KBM-7 (cell line): ENCODE measurements at regions not wholly inside any gene's neighbourhood (a gene's known extent, or its start where the extent isn't known, plus 50 kb on each side); places are given as distances from the start of the nearest gene placed in this dataset.
"Not testable (repeated sequence)": the region's sequence is repeated elsewhere in the genome, so short reads cannot be mapped to it uniquely, and the experiment has no call there.

ENCODE experiments used
- DNase-seq: peaks from one replicate; pipeline ENCODE4 v3.0.0-alpha.2; 2015
- in situ Hi-C: fragments of 300-500 bp; cut with MboI; formaldehyde crosslinking; loops from 2 replicates; pipeline ENCODE4 v1.14.3; 2020; ENCODE audit warnings: low sequenced_read_pairs, low pct_unique_long_range_greater_than_20kb, mixed read lengths

DNA sequence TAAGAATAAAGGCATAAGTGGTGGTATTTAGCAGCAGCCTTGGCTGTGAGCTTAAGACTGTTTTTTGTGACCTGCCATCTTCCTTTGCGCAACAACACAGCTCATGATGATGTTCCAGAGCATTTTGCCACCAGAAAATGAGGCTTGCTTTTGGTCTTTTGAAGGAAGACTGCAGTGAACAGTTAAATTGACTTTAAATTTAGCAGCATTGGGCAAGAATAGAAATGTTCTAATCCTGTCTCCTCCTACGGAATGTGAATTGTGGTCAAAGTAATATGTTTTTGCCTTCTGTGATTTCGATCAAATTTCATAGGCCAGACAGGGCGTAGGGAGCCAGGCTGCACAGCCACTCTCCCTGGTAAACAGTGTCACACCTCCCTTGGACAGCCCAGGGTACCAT is 460.7 kb upstream of the RASGRP1 start:
- in situ Hi-C loops, result no loop called here
- DNase-seq, result no peak

GRCh38 chr15:39025881-39026280 is 461.3 kb upstream of the RASGRP1 start:
- in situ Hi-C loops, result no loop called here
- no peak for DNase-seq

DNA sequence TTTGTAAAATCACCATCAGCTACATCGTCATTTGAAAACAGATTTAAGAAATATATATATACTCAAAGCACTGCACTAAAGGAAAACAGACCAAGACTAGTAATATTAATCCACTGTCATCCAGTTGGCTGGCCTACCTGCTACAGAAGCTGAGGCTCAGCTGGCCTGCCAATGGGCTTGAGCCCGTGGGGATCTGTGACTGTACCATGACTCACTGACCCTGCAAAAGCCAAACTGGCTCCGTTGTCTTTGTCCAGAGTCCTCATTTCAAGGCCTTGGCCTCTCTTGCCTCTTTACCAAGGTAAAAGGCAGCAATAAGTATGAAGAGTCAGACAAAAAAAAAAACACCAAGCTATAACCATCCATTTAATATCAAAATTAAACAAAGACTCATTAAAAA is 463.5 kb upstream of the RASGRP1 start:
- in situ Hi-C loops, result no loop called here

GRCh38 chr15:39029741-39030140 is 465.1 kb upstream of the RASGRP1 start:
- DNase-seq, result no peak
- in situ Hi-C loops, result no loop called here

More for the DNA sequence above, 463.5 kb upstream of the RASGRP1 start:
- no peak for DNase-seq

GRCh38 chr15:39030291-39031070 is 465.9 kb upstream of the RASGRP1 start:
- no peak for DNase-seq
- in situ Hi-C loops, result no loop called here

- in situ Hi-C loops, result no loop called here
Measured at GRCh38 chr15:39031596-39031995, 467.0 kb upstream of the RASGRP1 start.

GRCh38 chr15:39034816-39035215 is 470.2 kb upstream of the RASGRP1 start:
- in situ Hi-C loops, result no loop called here
- no peak for DNase-seq

More at GRCh38 chr15:39031596-39031995, 467.0 kb upstream of the RASGRP1 start:
- no peak for DNase-seq

DNA sequence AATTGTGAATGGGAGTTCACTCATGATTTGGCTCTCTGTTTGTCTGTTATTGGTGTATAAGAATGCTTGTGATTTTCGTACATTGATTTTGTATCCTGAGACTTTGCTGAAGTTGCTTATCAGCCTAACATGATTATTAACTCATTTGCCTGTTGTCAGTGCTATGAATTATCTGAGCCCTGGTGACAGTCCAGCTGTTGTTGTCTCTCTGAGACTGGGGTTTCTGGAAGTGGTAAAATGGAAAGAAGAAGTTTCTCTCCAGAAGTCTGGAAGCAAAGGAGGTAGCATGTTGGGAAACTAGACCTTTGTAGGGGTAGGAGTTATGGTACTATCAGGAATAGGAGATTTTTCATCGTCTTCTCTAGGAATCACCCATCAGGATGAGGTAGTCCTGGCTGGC is 473.0 kb upstream of the RASGRP1 start:
- DNase-seq, in situ Hi-C loops: not testable (repeated sequence)

GRCh38 chr15:39040861-39041260 is 476.2 kb upstream of the RASGRP1 start:
- no peak for DNase-seq
- in situ Hi-C loops, result no loop called here

DNA sequence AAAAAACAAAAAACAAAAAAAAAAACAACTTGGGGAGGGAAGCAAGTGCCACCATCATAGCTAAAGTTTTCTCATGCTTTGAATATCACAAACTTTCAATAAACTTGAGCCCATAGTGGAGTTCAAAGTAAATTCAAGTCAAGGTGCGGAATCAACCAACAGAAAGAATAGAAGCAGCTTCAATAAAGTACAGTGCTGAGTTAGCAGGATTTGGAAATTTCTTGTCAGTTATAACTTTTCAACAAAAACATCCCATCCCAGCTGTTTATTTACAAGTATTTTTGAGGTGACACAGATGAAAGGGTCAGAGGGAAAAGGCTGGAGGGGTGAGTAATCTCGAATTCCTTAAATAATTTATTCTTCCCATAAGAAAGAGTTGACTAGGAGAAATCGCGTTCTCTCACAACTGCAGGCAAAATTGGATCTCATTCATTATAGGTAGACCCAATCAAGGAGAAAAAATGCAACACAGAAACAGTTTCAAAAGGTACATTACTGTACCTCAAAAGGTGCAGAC is 477.4 kb upstream of the RASGRP1 start:
- in situ Hi-C loops, result no loop called here
- DNase-seq, result no peak

DNA sequence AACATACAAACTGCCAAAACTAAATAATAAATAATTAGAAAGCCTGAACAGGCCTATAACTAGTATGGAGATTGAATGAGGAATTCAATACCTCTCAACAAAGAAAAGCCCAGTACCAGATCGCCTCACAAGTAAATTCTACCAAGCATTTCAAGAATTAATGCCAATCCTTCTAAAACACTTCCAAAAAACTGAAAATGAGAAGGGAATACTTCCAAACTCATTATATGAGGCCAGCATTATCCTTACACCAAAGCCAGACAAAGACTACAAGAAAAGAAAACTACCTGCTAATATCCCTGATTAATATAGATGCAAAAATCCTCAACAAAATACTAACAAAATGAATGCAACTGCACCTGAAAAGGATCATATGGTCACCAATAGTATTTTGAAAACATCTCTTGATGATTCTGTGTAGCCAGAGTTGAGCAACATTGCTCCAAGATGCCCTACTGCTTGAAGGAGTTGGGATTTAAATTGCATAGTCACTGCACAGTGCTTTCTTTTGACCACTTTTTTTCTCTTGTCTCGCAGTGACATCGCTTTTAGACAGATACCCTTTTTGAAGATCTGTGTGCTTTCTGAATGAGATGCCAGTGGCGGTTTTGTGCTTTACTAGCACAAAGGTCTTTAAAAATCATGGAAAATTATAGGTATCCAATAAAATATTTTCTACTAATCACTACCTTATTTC is 487.2 kb upstream of the RASGRP1 start:
- no peak for DNase-seq
- in situ Hi-C loops, result no loop called here

- in situ Hi-C loops, result no loop called here
Measured at GRCh38 chr15:39052323-39052705, 487.7 kb upstream of the RASGRP1 start.

GRCh38 chr15:39053480-39053879 is 488.9 kb upstream of the RASGRP1 start:
- no peak for DNase-seq
- in situ Hi-C loops, result no loop called here

More at GRCh38 chr15:39052323-39052705, 487.7 kb upstream of the RASGRP1 start:
- no peak for DNase-seq

GRCh38 chr15:39054128-39054732 is 489.6 kb upstream of the RASGRP1 start:
- in situ Hi-C loops, result no loop called here
- DNase-seq, result no peak

DNA sequence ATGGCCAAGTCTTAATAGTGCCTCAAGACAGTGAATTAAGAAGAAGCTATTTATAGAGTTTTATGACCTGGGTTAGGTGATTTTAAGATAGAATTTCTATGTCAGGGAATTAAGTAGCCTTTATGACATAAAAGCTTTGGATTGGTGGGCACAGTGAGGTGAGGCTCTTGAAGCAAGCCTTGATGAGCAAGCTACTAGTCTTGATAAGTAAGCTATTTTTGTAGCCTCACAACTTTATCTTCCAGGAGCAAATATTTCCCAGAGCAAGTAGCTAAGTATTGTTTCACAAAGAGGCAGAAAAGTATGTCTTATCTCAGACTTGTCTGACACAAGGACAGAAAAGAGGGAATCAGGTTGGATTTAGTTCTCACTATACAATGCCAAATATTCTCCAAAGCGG is 491.7 kb upstream of the RASGRP1 start:
- in situ Hi-C loops, result no loop called here

GRCh38 chr15:39058351-39059131 is 493.9 kb upstream of the RASGRP1 start:
- in situ Hi-C loops, result no loop called here
- no peak for DNase-seq

More for the DNA sequence above, 491.7 kb upstream of the RASGRP1 start:
- DNase-seq, result no peak

DNA sequence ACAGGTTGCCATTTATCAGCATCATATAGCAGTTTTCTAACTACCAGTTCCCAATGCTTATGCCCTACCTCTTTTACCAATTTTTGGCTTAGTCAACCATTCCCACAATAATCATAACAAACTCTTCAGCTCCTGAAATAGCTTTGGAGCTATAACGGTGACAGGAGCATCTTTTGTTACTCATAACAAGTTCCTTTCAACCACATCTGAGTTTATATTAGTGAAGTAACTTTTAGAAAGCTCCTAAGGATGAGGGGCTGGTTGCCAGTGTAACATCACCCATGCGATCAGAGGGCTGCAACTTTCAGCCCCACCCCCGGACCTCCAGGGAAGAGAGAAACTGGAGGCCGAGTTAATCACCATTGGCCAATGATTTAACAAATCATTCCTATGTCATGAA is 495.3 kb upstream of the RASGRP1 start:
- in situ Hi-C loops, result no loop called here

GRCh38 chr15:39061952-39062464 is 497.4 kb upstream of the RASGRP1 start:
- no peak for DNase-seq
- in situ Hi-C loops, result no loop called here

More for the DNA sequence above, 495.3 kb upstream of the RASGRP1 start:
- no peak for DNase-seq

DNA sequence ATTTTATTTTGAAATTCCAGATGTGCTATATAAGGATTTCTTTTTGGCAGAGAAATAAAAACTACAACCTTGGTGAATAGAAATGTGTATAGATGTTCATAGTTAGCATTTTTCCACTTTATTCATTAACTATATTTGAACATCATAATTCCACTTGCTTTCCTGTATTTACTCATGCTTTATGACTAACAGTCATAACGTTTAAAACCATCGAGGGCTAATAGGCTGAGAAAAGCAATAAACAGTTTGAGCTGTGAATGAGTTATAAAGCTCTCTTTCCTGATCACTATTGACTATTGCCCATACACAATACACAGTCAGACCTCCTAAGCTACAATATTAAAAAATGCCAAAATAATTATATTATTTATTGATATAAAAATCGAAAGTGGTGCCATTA is 502.1 kb upstream of the RASGRP1 start:
- in situ Hi-C loops, result no loop called here
- DNase-seq, result no peak
